Middle frontal gyrus (tissue), 1 donor: ENCODE measurements at regions not wholly inside any gene's neighbourhood (a gene's known extent, or its start where the extent isn't known, plus 50 kb on each side); places are given as distances from the start of the nearest gene placed in this dataset.

ENCODE experiments used
- DNase-seq: peaks from one replicate; pipeline ENCODE4 v3.0.0-alpha.2; 2015; ENCODE audit warnings: low spot score; ENCODE audit errors: extremely low spot score

DNA sequence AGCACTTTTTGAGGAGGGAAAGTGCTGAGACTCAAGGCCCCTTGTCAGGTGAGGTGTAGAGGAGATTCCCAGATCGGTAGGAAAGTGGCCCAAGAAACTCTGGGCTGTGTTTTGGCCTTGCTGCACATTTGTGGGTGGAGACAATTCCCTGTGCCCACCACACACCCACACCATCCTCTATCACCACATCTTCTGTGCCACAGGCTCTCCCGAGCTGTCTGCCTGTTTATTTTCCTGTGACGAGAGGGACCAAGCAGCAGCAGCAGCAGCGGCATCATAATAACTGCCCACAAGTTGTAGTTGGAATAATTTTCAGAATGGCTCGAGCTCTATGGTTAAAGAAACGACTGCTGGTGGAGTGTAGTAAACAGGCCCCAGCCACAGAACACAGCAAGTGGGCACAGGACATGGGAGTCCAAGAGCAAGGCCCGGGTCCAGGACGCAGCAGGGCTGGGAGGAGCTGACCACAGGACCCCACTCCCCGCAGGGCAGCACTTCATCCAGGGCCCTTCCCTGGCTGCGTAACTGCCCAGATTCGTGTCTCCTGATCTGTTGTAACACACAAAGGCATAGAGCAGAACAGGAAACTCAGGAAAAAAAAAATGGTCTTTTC, 55.6 kb upstream of the BCL2L14 start:
- no peak for DNase-seq

DNA sequence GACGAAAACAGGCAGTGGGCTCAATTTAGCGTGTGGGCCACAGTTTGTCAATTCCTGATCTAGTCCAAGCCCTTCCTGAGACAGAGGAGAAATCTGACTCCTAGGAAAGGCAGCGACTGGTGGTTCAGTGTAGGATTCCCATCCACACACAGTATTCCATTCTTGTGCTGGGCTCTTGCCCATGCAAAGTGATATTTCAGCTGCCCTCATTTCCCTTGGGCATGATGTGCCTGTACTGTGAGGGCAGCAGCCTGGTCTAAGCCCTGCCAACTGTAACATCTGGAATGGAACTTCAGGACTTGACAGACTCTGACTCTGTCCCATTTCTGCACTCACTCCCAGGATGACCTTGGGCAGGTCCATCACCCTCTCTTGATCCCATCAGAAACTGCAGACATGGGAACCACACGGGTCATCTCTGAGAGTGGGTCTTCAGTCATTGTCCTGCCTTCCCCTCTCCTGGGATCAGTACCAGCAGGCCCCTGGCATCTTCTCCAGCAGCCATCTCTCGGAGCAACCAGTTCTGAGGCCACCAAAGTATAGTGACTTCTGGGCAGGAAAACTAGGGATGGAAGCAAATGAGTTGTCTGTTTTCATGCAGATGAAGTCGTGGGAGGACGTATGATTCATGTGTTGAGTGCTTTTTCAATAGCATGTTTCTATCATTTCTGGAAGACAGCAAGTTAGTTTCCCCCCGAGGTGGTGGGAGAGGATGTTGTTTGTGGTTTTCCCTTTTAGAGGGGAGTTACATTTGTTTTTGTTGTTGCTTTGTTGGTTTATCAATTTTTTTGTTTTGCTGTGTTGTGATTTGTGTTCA, 54.2 kb upstream of the BCL2L14 start:
- no peak for DNase-seq

DNA sequence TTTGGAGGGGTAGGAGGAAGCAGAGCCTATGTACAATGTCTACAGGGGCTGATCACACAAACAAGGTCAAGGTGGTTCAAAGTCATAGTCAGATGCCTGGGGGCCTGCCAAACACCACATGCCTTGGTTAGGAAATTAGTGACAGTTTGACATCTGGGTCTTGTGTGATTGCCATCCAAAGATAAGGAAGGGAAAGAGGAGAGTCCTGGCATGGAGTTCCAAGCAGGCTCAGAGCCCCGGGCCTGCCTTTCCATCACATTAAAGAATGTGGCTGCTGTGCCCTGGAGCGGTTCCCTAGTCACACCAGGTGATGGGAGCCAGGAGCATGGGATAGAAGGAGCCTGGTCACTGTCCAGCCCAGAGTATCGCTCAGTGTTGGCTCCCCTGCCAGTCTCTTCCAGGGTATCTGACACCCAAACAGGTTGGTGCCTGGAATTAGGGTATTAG, 53.6 kb upstream of the BCL2L14 start:
- DNase-seq: no peak

DNA sequence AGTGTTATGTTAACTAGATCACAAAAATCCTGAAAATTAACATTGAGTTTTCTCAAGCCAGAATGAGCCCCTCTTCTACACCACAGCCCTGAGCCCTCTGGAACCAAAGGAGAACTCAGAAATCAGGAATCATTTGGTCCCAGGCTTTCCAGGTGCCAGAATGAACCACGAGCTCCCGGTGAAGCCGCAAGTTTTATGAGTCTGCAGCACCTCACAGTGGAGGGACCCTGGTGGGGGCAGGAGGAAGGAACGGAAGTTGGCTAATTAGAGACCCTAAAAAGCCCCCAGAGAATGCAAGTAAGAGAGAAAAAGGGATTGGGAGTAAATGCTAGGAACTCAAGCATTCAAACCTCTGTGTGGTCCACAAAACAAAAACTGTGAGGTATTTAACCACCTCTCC, 52.9 kb upstream of the BCL2L14 start:
- no peak for DNase-seq

DNA sequence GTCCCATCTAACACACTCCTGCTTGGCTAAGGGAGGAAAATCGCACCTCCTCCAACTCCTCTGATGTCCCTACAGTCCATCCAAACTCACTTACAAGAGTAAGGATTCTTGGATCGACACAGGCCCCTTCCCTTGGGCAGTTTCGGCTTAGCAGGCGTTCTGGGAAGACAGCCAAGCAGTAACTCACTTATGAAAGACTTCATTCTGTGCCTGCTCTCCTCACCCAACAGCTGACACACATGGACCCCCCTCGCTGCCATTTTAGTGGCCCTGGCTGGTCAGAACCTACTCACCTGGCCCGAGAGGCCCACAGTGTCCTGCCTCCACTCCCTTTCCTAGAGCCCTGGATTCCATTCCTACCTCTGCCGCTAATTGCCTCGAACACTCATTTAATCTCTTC, 52.3 kb upstream of the BCL2L14 start:
- no peak for DNase-seq

DNA sequence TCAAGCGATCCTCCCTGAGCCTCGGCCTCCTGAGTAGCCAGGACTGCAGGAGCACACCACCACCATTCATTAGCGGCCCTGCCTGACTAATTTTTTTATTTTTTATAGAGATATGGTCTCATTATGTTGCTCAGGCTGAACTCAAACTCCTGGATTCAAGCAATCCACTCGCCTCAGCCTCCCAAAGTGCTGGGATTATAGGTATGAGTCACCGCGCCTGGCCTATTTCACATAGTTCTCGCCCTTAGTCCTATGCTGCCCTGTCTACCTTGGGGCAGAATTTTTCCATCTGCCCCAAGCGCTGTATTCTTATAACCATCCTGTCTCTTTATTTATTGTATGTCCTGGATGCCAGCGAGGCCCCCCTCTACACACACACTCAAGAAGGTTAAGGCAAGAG, 50.9 kb upstream of the BCL2L14 start:
- DNase-seq: no peak

DNA sequence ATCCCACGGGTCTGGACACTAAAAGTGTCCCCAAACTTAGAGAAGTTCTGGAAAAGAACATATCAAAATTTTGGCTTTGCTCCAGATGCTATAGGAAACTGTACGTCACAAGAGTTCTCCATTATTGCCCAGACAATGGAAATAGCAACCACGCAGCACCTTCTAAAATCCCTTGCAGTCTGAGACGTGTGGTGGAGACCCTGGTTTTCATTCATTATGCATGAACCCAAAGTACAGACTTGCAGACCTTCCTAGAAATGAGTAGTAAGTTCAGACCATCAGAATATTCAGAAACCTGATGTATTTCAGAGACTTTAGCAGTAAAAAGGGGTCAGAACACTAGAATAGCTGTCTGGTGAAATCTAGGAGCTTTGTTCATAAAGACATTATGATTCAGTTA, 50.0 kb upstream of the BCL2L14 start:
- no peak for DNase-seq
